ENCODE measurements at regions not wholly inside any gene's neighbourhood (a gene's known extent, or its start where the extent isn't known, plus 50 kb on each side); places are given as distances from the start of the nearest gene placed in this dataset.

- H3K36me3 Mint-ChIP-seq (ENCODE audit: low read depth, unreplicated experiment): no peaks in the 10 kb centered on the region
- Histone ChIP-seq H3K4me2 (ENCODE audit: low read length) (no peak overlapping the region), H3K4me1 (ENCODE audit: insufficient read depth, low read length) (no peaks in the 10 kb centered on the region), H3K9ac (ENCODE audit: low read length) (no peak overlapping the region), H3K4me3 (ENCODE audit: insufficient read depth, low read depth, low read length) (no peak overlapping the region), H4K20me1 (ENCODE audit: insufficient read depth, low read length) (no peaks in the 10 kb centered on the region), H3K36me3 (ENCODE audit: insufficient read depth, low read length) (no peaks in the 10 kb centered on the region), H3K9me3 (ENCODE audit: insufficient read depth, low read depth, low read length) (peaks cover 2% of the 10 kb centered on the region), H3K27ac (ENCODE audit: low read depth, low read length) (no peak overlapping the region), H2AFZ (ENCODE audit: low read depth, low read length) (no peak overlapping the region), H3K79me2 (ENCODE audit: insufficient read depth, low read length) (no peaks in the 10 kb centered on the region), H3K27me3 (ENCODE audit: insufficient read depth, low read length) (no peaks in the 10 kb centered on the region)
- no peak overlapping the region for H3K4me3 Mint-ChIP-seq (ENCODE audit: unreplicated experiment)
- peak; percentile 69 for DNase-seq (ENCODE audit: low read depth)
- H3K27ac Mint-ChIP-seq (ENCODE audit: unreplicated experiment): no peak overlapping the region
- FAIRE-seq: no peak
- H3K4me1 Mint-ChIP-seq (ENCODE audit: low read depth, unreplicated experiment): peaks cover 5% of the 10 kb centered on the region
- no peaks in the 10 kb centered on the region for H3K9me3 Mint-ChIP-seq (ENCODE audit: unreplicated experiment)
- TF ChIP-seq, protein P1, sequence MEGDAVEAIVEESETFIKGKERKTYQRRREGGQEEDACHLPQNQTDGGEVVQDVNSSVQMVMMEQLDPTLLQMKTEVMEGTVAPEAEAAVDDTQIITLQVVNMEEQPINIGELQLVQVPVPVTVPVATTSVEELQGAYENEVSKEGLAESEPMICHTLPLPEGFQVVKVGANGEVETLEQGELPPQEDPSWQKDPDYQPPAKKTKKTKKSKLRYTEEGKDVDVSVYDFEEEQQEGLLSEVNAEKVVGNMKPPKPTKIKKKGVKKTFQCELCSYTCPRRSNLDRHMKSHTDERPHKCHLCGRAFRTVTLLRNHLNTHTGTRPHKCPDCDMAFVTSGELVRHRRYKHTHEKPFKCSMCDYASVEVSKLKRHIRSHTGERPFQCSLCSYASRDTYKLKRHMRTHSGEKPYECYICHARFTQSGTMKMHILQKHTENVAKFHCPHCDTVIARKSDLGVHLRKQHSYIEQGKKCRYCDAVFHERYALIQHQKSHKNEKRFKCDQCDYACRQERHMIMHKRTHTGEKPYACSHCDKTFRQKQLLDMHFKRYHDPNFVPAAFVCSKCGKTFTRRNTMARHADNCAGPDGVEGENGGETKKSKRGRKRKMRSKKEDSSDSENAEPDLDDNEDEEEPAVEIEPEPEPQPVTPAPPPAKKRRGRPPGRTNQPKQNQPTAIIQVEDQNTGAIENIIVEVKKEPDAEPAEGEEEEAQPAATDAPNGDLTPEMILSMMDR (IDR thresholded peaks at IDR 0.05; ENCODE audit: insufficient read depth, low read depth, low read length): no peak
- no peak for TF ChIP-seq EZH2 (IDR thresholded peaks at IDR 0.05; ENCODE audit: insufficient read depth, low read length)
- H3K27me3 Mint-ChIP-seq (ENCODE audit: low read depth, unreplicated experiment): peaks cover 2% of the 10 kb centered on the region
Observed at GRCh38 chr5:115389034-115389798, 92.8 kb upstream of the CCDC112 start.

GRCh38 chr5:115388240-115388639 lies 91.8 kb upstream of the CCDC112 start:
- Mint-ChIP-seq H3K27me3 (ENCODE audit: low read depth, unreplicated experiment) (peaks cover 2% of the 10 kb centered on the region), H3K9me3 (ENCODE audit: unreplicated experiment) (no peaks in the 10 kb centered on the region), H3K4me1 (ENCODE audit: low read depth, unreplicated experiment) (peaks cover 5% of the 10 kb centered on the region), H3K4me3 (ENCODE audit: unreplicated experiment) (no peak overlapping the region), H3K27ac (ENCODE audit: unreplicated experiment) (no peak overlapping the region), H3K36me3 (ENCODE audit: low read depth, unreplicated experiment) (no peaks in the 10 kb centered on the region)
- peaks cover 2% of the 10 kb centered on the region for H3K9me3 ChIP-seq (ENCODE audit: insufficient read depth, low read depth, low read length)
- DNase-seq (ENCODE audit: low read depth): no peak
- no peak overlapping the region for H2AFZ ChIP-seq (ENCODE audit: low read depth, low read length)
- H3K27ac ChIP-seq (ENCODE audit: low read depth, low read length): no peak overlapping the region
- H4K20me1 ChIP-seq (ENCODE audit: insufficient read depth, low read length): no peaks in the 10 kb centered on the region
- no peak overlapping the region for H3K4me2 ChIP-seq (ENCODE audit: low read length)
- TF ChIP-seq, protein P1 (IDR thresholded peaks at IDR 0.05; ENCODE audit: insufficient read depth, low read depth, low read length): no peak
- no peak for TF ChIP-seq EZH2 (IDR thresholded peaks at IDR 0.05; ENCODE audit: insufficient read depth, low read length)
- no peak overlapping the region for H3K4me3 ChIP-seq (ENCODE audit: insufficient read depth, low read depth, low read length)
- no peak for FAIRE-seq
- H3K4me1 ChIP-seq (ENCODE audit: insufficient read depth, low read length): no peaks in the 10 kb centered on the region
- H3K79me2 ChIP-seq (ENCODE audit: insufficient read depth, low read length): no peaks in the 10 kb centered on the region
- H3K9ac ChIP-seq (ENCODE audit: low read length): no peak overlapping the region
- no peaks in the 10 kb centered on the region for H3K36me3 ChIP-seq (ENCODE audit: insufficient read depth, low read length)
- no peaks in the 10 kb centered on the region for H3K27me3 ChIP-seq (ENCODE audit: insufficient read depth, low read length)

DNA sequence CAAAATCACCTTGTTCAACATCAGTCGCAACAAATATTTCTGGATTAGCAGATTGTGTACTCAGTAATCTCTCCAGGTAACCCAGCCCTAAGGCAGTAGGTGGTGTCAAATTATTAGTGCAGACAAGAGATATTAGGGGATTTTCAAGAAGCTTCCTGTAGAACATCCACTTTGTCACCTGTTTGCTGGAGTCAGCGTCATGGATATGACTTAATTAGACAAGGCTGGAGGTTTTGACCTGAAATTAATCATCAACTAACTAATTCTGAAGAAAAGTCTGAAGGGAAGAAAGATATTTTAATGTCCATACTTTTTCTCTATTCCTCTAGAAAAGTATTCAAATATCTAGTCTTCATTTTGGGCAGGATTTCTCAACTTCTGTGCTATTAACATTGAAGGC lies 91.4 kb upstream of the CCDC112 start:
- Histone ChIP-seq H3K27me3 (ENCODE audit: insufficient read depth, low read length) (no peaks in the 10 kb centered on the region), H3K4me1 (ENCODE audit: insufficient read depth, low read length) (no peaks in the 10 kb centered on the region), H3K36me3 (ENCODE audit: insufficient read depth, low read length) (no peaks in the 10 kb centered on the region), H3K4me2 (ENCODE audit: low read length) (no peak overlapping the region), H3K4me3 (ENCODE audit: insufficient read depth, low read depth, low read length) (no peak overlapping the region), H4K20me1 (ENCODE audit: insufficient read depth, low read length) (no peaks in the 10 kb centered on the region), H3K9ac (ENCODE audit: low read length) (no peak overlapping the region), H3K79me2 (ENCODE audit: insufficient read depth, low read length) (no peaks in the 10 kb centered on the region), H2AFZ (ENCODE audit: low read depth, low read length) (no peak overlapping the region), H3K27ac (ENCODE audit: low read depth, low read length) (no peak overlapping the region), H3K9me3 (ENCODE audit: insufficient read depth, low read depth, low read length) (peaks cover 2% of the 10 kb centered on the region)
- Mint-ChIP-seq H3K27me3 (ENCODE audit: low read depth, unreplicated experiment) (peaks cover 2% of the 10 kb centered on the region), H3K9me3 (ENCODE audit: unreplicated experiment) (no peaks in the 10 kb centered on the region), H3K27ac (ENCODE audit: unreplicated experiment) (no peak overlapping the region), H3K4me3 (ENCODE audit: unreplicated experiment) (no peak overlapping the region), H3K36me3 (ENCODE audit: low read depth, unreplicated experiment) (no peaks in the 10 kb centered on the region), H3K4me1 (ENCODE audit: low read depth, unreplicated experiment) (peaks cover 5% of the 10 kb centered on the region)
- TF ChIP-seq EZH2 (IDR thresholded peaks at IDR 0.05; ENCODE audit: insufficient read depth, low read length): no peak
- TF ChIP-seq, protein P1 (IDR thresholded peaks at IDR 0.05; ENCODE audit: insufficient read depth, low read depth, low read length): no peak
- DNase-seq (ENCODE audit: low read depth) (no peak), FAIRE-seq (peak; percentile 39)
